Cardiac muscle cell (in vitro differentiated cells and primary cell): ENCODE measurements at regions not wholly inside any gene's neighbourhood (a gene's known extent, or its start where the extent isn't known, plus 50 kb on each side); places are given as distances from the start of the nearest gene placed in this dataset.

Experiments
- DNase-seq, 2 donors: peaks; one replicate each; pipeline versions ENCODE4 v3.0.0 to v3.0.0-alpha.2; 2010 to 2017; ENCODE audit warnings: low read depth in 1 of 2, low spot score in 1 of 2
- H3K27ac ChIP-seq: fragments of 200-600 bp; sonication (generic); 2 replicates; pipeline ENCODE4 v1.5.1; 2016
- H3K27me3 ChIP-seq: fragments of 200-600 bp; sonication (generic); 2 replicates; pipeline ENCODE4 v1.6.0; 2016; ENCODE audit warnings: control low read depth
- H3K36me3 ChIP-seq: fragments of 200-600 bp; sonication (generic); 2 replicates; pipeline ENCODE4 v1.5.1; 2016; ENCODE audit warnings: control low read depth
- H3K4me1 ChIP-seq: fragments of 200-600 bp; sonication (generic); 2 replicates; pipeline ENCODE4 v1.8.1; 2017; ENCODE audit warnings: low read depth, mild to moderate bottlenecking, mixed run types
- H3K4me3 ChIP-seq: fragments of 200-600 bp; sonication (generic); 2 replicates; pipeline ENCODE4 v1.5.1; 2016; ENCODE audit warnings: mild to moderate bottlenecking
- H3K9me3 ChIP-seq: fragments of 200-600 bp; sonication (generic); 2 replicates; pipeline ENCODE4 v1.5.1; 2017; ENCODE audit warnings: low read depth, mild to moderate bottlenecking, control low read depth
- CTCF ChIP-seq: IDR thresholded peaks from 2 replicates; pipeline ENCODE4 v1.5.1; 2012; ENCODE audit warnings: low read depth, mild to moderate bottlenecking, low read length

GRCh38 chr14:97536421-97536820 is 739.2 kb downstream of the VRK1 start:
- Histone ChIP-seq H3K4me1 (no peaks in the 10 kb centered on the region), H3K27ac (no peak overlapping the region), H3K4me3 (no peak overlapping the region), H3K9me3 (no peaks in the 10 kb centered on the region), H3K27me3 (no peaks in the 10 kb centered on the region), H3K36me3 (no peaks in the 10 kb centered on the region)
- no peak for DNase-seq
- TF ChIP-seq CTCF: no peak

- H3K36me3 ChIP-seq: no peaks in the 10 kb centered on the region
- DNase-seq: no peak
- no peak for TF ChIP-seq CTCF
Measured at GRCh38 chr14:97538749-97539410, 741.7 kb downstream of the VRK1 start.

GRCh38 chr14:97539411-97539795 is 742.2 kb downstream of the VRK1 start:
- no peaks in the 10 kb centered on the region for H3K27me3 ChIP-seq
- DNase-seq: no peak
- TF ChIP-seq CTCF: no peak
- H3K4me1 ChIP-seq: no peaks in the 10 kb centered on the region
- no peaks in the 10 kb centered on the region for H3K9me3 ChIP-seq
- no peaks in the 10 kb centered on the region for H3K36me3 ChIP-seq
- H3K4me3 ChIP-seq: no peak overlapping the region
- no peak overlapping the region for H3K27ac ChIP-seq

More at GRCh38 chr14:97538749-97539410, 741.7 kb downstream of the VRK1 start:
- H3K4me3 ChIP-seq: no peak overlapping the region
- no peaks in the 10 kb centered on the region for H3K9me3 ChIP-seq
- H3K27ac ChIP-seq: no peak overlapping the region
- H3K27me3 ChIP-seq: no peaks in the 10 kb centered on the region
- H3K4me1 ChIP-seq: no peaks in the 10 kb centered on the region

- Histone ChIP-seq H3K27me3 (no peaks in the 10 kb centered on the region), H3K4me1 (no peaks in the 10 kb centered on the region), H3K27ac (no peak overlapping the region), H3K9me3 (no peaks in the 10 kb centered on the region), H3K36me3 (no peaks in the 10 kb centered on the region), H3K4me3 (no peak overlapping the region)
- no peak for TF ChIP-seq CTCF
- DNase-seq: no peak
Measured at GRCh38 chr14:97539884-97540283, 742.7 kb downstream of the VRK1 start.

- H3K27me3 ChIP-seq: no peaks in the 10 kb centered on the region
- H3K4me3 ChIP-seq: no peak overlapping the region
- H3K4me1 ChIP-seq: no peaks in the 10 kb centered on the region
- DNase-seq: no peak
- H3K9me3 ChIP-seq: no peaks in the 10 kb centered on the region
- no peaks in the 10 kb centered on the region for H3K36me3 ChIP-seq
- no peak overlapping the region for H3K27ac ChIP-seq
- TF ChIP-seq CTCF: no peak
Measured at GRCh38 chr14:97543221-97543620, 746.0 kb downstream of the VRK1 start.

- H3K9me3 ChIP-seq: no peaks in the 10 kb centered on the region
- H3K4me3 ChIP-seq: no peak overlapping the region
- TF ChIP-seq CTCF: no peak
- no peaks in the 10 kb centered on the region for H3K4me1 ChIP-seq
- no peak overlapping the region for H3K27ac ChIP-seq
- DNase-seq: no peak
- H3K27me3 ChIP-seq: no peaks in the 10 kb centered on the region
- H3K36me3 ChIP-seq: no peaks in the 10 kb centered on the region
Measured at GRCh38 chr14:97543816-97544215, 746.6 kb downstream of the VRK1 start.
